WTC11 (cell line): ENCODE measurements at regions not wholly inside any gene's neighbourhood (a gene's known extent, or its start where the extent isn't known, plus 50 kb on each side); places are given as distances from the start of the nearest gene placed in this dataset.
"Not testable (repeated sequence)": the region's sequence is repeated elsewhere in the genome, so short reads cannot be mapped to it uniquely, and the experiment has no call there.

Experiments used
- ATF3 ChIP-seq: sonication (generic); formaldehyde crosslinking; conservative IDR thresholded peaks from 2 replicates; pipeline ENCODE4 v1.8.1; 2022; ENCODE audit warnings: mild to moderate bottlenecking, missing genetic modification reagents
- CREB1 ChIP-seq: sonication (generic); formaldehyde crosslinking; IDR thresholded peaks from 2 replicates; pipeline ENCODE4 v1.8.0; 2023; ENCODE audit warnings: mild to moderate bottlenecking, missing genetic modification reagents
- CTCF ChIP-seq: fragments of 200-600 bp; IDR thresholded peaks from 2 replicates; pipeline ENCODE4 v1.8.0; 2022; ENCODE audit warnings: antibody characterized with exemption
- E2F4 ChIP-seq: sonication (generic); formaldehyde crosslinking; IDR thresholded peaks from 2 replicates; pipeline ENCODE4 v1.8.1; 2022; ENCODE audit warnings: low read depth, mild to moderate bottlenecking, moderate library complexity, missing genetic modification reagents, borderline replicate concordance
- E2F5 ChIP-seq: sonication (generic); formaldehyde crosslinking; IDR thresholded peaks from 2 replicates; pipeline ENCODE4 v1.8.1; 2022; ENCODE audit warnings: mild to moderate bottlenecking, moderate library complexity, missing genetic modification reagents
- ELF4 ChIP-seq: sonication (generic); formaldehyde crosslinking; IDR thresholded peaks from 2 replicates; pipeline ENCODE4 v1.8.1; 2022; ENCODE audit warnings: low read depth, mild to moderate bottlenecking, moderate library complexity, missing genetic modification reagents
- NR2C2 ChIP-seq: sonication (generic); formaldehyde crosslinking; IDR thresholded peaks from 2 replicates; pipeline ENCODE4 v1.8.0; 2022; ENCODE audit warnings: mild to moderate bottlenecking, missing genetic modification reagents
- SP1 ChIP-seq: sonication (generic); formaldehyde crosslinking; conservative IDR thresholded peaks from 2 replicates; pipeline ENCODE4 v1.8.1; 2022; ENCODE audit warnings: missing genetic modification reagents
- USF2 ChIP-seq: sonication (generic); formaldehyde crosslinking; IDR thresholded peaks from 2 replicates; pipeline ENCODE4 v1.8.1; 2023; ENCODE audit warnings: mild to moderate bottlenecking, missing genetic modification reagents, moderate library complexity
- ZNF121 ChIP-seq: sonication (generic); formaldehyde crosslinking; IDR thresholded peaks from 2 replicates; pipeline ENCODE4 v1.8.0; 2023; ENCODE audit warnings: missing genetic modification reagents

GRCh38 chr15:54781220-54781619 is 415.5 kb downstream of the RSL24D1 start:
- TF ChIP-seq E2F5 (CRISPR knock-in tag); E2F4 (CRISPR knock-in tag); CTCF; ATF3 (CRISPR knock-in tag); USF2; ELF4; NR2C2 (CRISPR knock-in tag); ZNF121 (CRISPR knock-in tag); SP1; CREB1: not testable (repeated sequence)
